Naive thymus-derived CD4-positive, alpha-beta T cell (primary cell): ENCODE measurements at regions not wholly inside any gene's neighbourhood (a gene's known extent, or its start where the extent isn't known, plus 50 kb on each side); places are given as distances from the start of the nearest gene placed in this dataset.

Source experiments
- ATAC-seq: fragments of 150-1000 bp; cut with Tn5 transposase; 2 replicates; pipeline ENCODE4 v1.10.0; 2021; ENCODE audit warnings: mild to moderate bottlenecking, moderate library complexity
- CTCF ChIA-PET: fragments of 350-600 bp; sonication (Branson Sonifier 250); formaldehyde crosslinking; loops from one replicate; lab custom pipeline; 2021; ENCODE audit warnings: antibody characterized with exemption; lab: Charles Lee
- POLR2A ChIA-PET: fragments of 350-600 bp; sonication (Branson Sonifier 250); formaldehyde crosslinking; loops from one replicate; lab custom pipeline; 2021; ENCODE audit warnings: antibody characterized with exemption, inconsistent platforms; lab: Charles Lee
- DNase-seq, 9 donors: peaks; one replicate each; pipeline versions ENCODE4 v3.0.0 to v3.0.0-alpha.2; 2020 to 2022; ENCODE audit warnings: mixed read lengths in 1 of 9
- H3K27ac ChIP-seq: one replicate; pipeline ENCODE4 v1.7.0; 2013; ENCODE audit warnings: mild to moderate bottlenecking, low read depth, low read length, moderate library complexity
- H3K27me3 ChIP-seq, 2 donors: one replicate each; pipeline ENCODE4 v1.7.0; 2013; ENCODE audit warnings: low read length in 2 of 2, mild to moderate bottlenecking in 2 of 2, moderate library complexity in 2 of 2; ENCODE audit not compliant: control insufficient read depth in 2 of 2, insufficient read depth in 2 of 2
- H3K36me3 ChIP-seq, 3 experiments: 1 replicate in 2 of 3; 2 replicates in 1 of 3; pipeline ENCODE4 v1.7.0; 2013; ENCODE audit warnings: low read length in 3 of 3, mild to moderate bottlenecking in 3 of 3, moderate library complexity in 1 of 3; ENCODE audit not compliant: insufficient read depth in 3 of 3, control insufficient read depth in 2 of 3
- H3K4me1 ChIP-seq, 2 donors: one replicate each; pipeline ENCODE4 v1.7.0; 2013; ENCODE audit warnings: low read length in 2 of 2, mild to moderate bottlenecking in 2 of 2, moderate library complexity in 1 of 2; ENCODE audit not compliant: control insufficient read depth in 2 of 2, insufficient read depth in 2 of 2
- H3K4me3 ChIP-seq: 2 replicates; pipeline ENCODE4 v1.7.0; 2013; ENCODE audit warnings: mild to moderate bottlenecking, low read length
- H3K9me3 ChIP-seq, 3 experiments: 1 replicate in 2 of 3; 2 replicates in 1 of 3; pipeline ENCODE4 v1.7.0; 2013; ENCODE audit warnings: low read length in 3 of 3; ENCODE audit not compliant: control insufficient read depth in 2 of 3
- H3K27ac Mint-ChIP-seq, 9 donors: one replicate each; pipeline ENCODE4 v1.8.0; 2020 to 2022; ENCODE audit warnings: mixed read lengths in 9 of 9, mild to moderate bottlenecking in 8 of 9, moderate library complexity in 5 of 9, inconsistent platforms in 2 of 9
- H3K27me3 Mint-ChIP-seq, 5 donors: one replicate each; pipeline ENCODE4 v1.8.0; 2021 to 2022; ENCODE audit warnings: mixed read lengths in 5 of 5, mild to moderate bottlenecking in 1 of 5
- H3K36me3 Mint-ChIP-seq, 5 donors: one replicate each; pipeline ENCODE4 v1.8.0; 2020 to 2022; ENCODE audit warnings: mixed read lengths in 5 of 5, mild to moderate bottlenecking in 3 of 5, inconsistent platforms in 1 of 5
- H3K4me1 Mint-ChIP-seq, 7 donors: one replicate each; pipeline ENCODE4 v1.8.0; 2020 to 2022; ENCODE audit warnings: mixed read lengths in 7 of 7, mild to moderate bottlenecking in 3 of 7, inconsistent platforms in 1 of 7
- H3K4me3 Mint-ChIP-seq, 10 donors: one replicate each; pipeline ENCODE4 v1.8.0; 2020 to 2022; ENCODE audit warnings: mild to moderate bottlenecking in 10 of 10, mixed read lengths in 10 of 10, moderate library complexity in 6 of 10, inconsistent platforms in 2 of 10
- H3K9me3 Mint-ChIP-seq, 11 donors: one replicate each; pipeline ENCODE4 v1.8.0; 2020 to 2022; ENCODE audit warnings: mixed read lengths in 11 of 11, mild to moderate bottlenecking in 4 of 11, inconsistent platforms in 1 of 11, moderate library complexity in 1 of 11
- intact Hi-C, 2 donors: fragments of 100-400 bp; cut with micrococcal nuclease; formaldehyde crosslinking; loops; one replicate each; pipeline ENCODE4 v1.15.1; 2023

- no peak overlapping the region for H3K27ac ChIP-seq
- intact Hi-C loops: loop anchor here (1.0 kb wide), 3 partner anchors 105 to 205 kb away; partner anchors contain the start of gene TRMT112 (in 1 of the 2)
- Mint-ChIP-seq H3K36me3 (no peaks in the 10 kb centered on the region), H3K27ac (peak overlapping the region in 2 of 9 donors; percentile 75 to 76), H3K27me3 (peaks cover 0 to 35% (median 15%) of the 10 kb centered on the region in 5 donors), H3K4me1 (peaks cover 12 to 19% (median 17%) of the 10 kb centered on the region in 7 donors), H3K4me3 (peak overlapping the region; percentile 81 to 93 (median 86)), H3K9me3 (peaks cover 0 to 2% (median 0%) of the 10 kb centered on the region in 11 donors)
- H3K4me1 ChIP-seq: peaks cover 15 to 17% of the 10 kb centered on the region in 2 donors
- POLR2A ChIA-PET: no interaction called here
- no peaks in the 10 kb centered on the region for H3K9me3 ChIP-seq
- DNase-seq (peak; percentile 32 to 80 (median 58)), ATAC-seq (peak; percentile 85)
- CTCF ChIA-PET: interaction anchor here (0.8 to 1.5 kb wide), 9 partner anchors 8 to 203 kb away, joined by 3 to 8 read pairs (median 3); no protein-coding TSS in a partner anchor
- peak overlapping the region; percentile 68 for H3K4me3 ChIP-seq
- peaks cover 0 to 6% of the 10 kb centered on the region in 2 donors for H3K27me3 ChIP-seq
- no peaks in the 10 kb centered on the region for H3K36me3 ChIP-seq
Measured at GRCh38 chr11:64448599-64449380, 89.8 kb downstream of the RPS6KA4 start.

- no peak overlapping the region for H3K27ac ChIP-seq
- peak overlapping the region; percentile 81 to 93 (median 86) for H3K4me3 Mint-ChIP-seq
- ChIA-PET POLR2A (interaction anchor here (0.5 kb wide), 1 partner anchor 40 kb away, joined by 6 read pairs; no protein-coding TSS in a partner anchor), CTCF (interaction anchor here (0.6 to 1.5 kb wide), 10 partner anchors 7 to 202 kb away, joined by 3 to 8 read pairs (median 3); no protein-coding TSS in a partner anchor)
- peaks cover 12 to 19% (median 17%) of the 10 kb centered on the region in 7 donors for H3K4me1 Mint-ChIP-seq
- ATAC-seq (peak; percentile 89), DNase-seq (peak; percentile 43 to 75 (median 65))
- H3K4me1 ChIP-seq: peaks cover 15 to 17% of the 10 kb centered on the region in 2 donors
- H3K9me3 Mint-ChIP-seq: peaks cover 0 to 2% (median 0%) of the 10 kb centered on the region in 11 donors
- H3K9me3 ChIP-seq: no peaks in the 10 kb centered on the region
- peaks cover 0 to 34% (median 11%) of the 10 kb centered on the region in 5 donors for H3K27me3 Mint-ChIP-seq
- H3K27ac Mint-ChIP-seq: no peak overlapping the region
- H3K27me3 ChIP-seq: peaks cover 0 to 6% of the 10 kb centered on the region in 2 donors
- H3K4me3 ChIP-seq: peak overlapping the region; percentile 68
- H3K36me3 ChIP-seq: no peaks in the 10 kb centered on the region
- intact Hi-C loops: loop anchor here (1.0 kb wide), 3 partner anchors 104 to 204 kb away; partner anchors contain the start of gene TRMT112 (in 1 of the 2)
- no peaks in the 10 kb centered on the region for H3K36me3 Mint-ChIP-seq
Measured at GRCh38 chr11:64449381-64450167, 90.6 kb downstream of the RPS6KA4 start.

GRCh38 chr11:64450168-64450560 lies 91.2 kb downstream of the RPS6KA4 start:
- Histone ChIP-seq H3K9me3 (no peaks in the 10 kb centered on the region), H3K27ac (no peak overlapping the region), H3K4me3 (no peak overlapping the region), H3K36me3 (no peaks in the 10 kb centered on the region), H3K27me3 (peaks cover 0 to 6% of the 10 kb centered on the region in 2 donors), H3K4me1 (peaks cover 15 to 17% of the 10 kb centered on the region in 2 donors)
- Mint-ChIP-seq H3K27me3 (peaks cover 0 to 34% (median 9%) of the 10 kb centered on the region in 5 donors), H3K4me1 (peaks cover 12 to 19% (median 17%) of the 10 kb centered on the region in 7 donors), H3K9me3 (no peaks in the 10 kb centered on the region), H3K36me3 (no peaks in the 10 kb centered on the region), H3K4me3 (peak overlapping the region in 1 of 10 donors; percentile 93), H3K27ac (no peak overlapping the region)
- ATAC-seq (no peak), DNase-seq (no peak)
- intact Hi-C loops: no loop called here
- CTCF ChIA-PET: interaction anchor here (0.6 to 1.5 kb wide), 5 partner anchors 19 to 202 kb away, joined by 3 to 7 read pairs (median 3); no protein-coding TSS in a partner anchor
- POLR2A ChIA-PET: no interaction called here

- H3K4me3 ChIP-seq: no peak overlapping the region
- H3K4me1 ChIP-seq: peaks cover 15 to 17% of the 10 kb centered on the region in 2 donors
- ChIA-PET CTCF (no interaction called here), POLR2A (no interaction called here)
- Mint-ChIP-seq H3K27me3 (peaks cover 0 to 32% (median 7%) of the 10 kb centered on the region in 5 donors), H3K27ac (no peak overlapping the region), H3K9me3 (peaks cover 0 to 2% (median 0%) of the 10 kb centered on the region in 11 donors), H3K4me1 (peaks cover 11 to 19% (median 17%) of the 10 kb centered on the region in 7 donors), H3K36me3 (no peaks in the 10 kb centered on the region), H3K4me3 (no peak overlapping the region)
- no peaks in the 10 kb centered on the region for H3K9me3 ChIP-seq
- H3K27me3 ChIP-seq: peaks cover 0 to 6% of the 10 kb centered on the region in 2 donors
- H3K36me3 ChIP-seq: no peaks in the 10 kb centered on the region
- ATAC-seq (no peak), DNase-seq (no peak)
- intact Hi-C loops: no loop called here
- H3K27ac ChIP-seq: no peak overlapping the region
Measured at GRCh38 chr11:64451856-64452255, 92.9 kb downstream of the RPS6KA4 start.

- Mint-ChIP-seq H3K4me3 (no peak overlapping the region), H3K36me3 (no peaks in the 10 kb centered on the region), H3K9me3 (peaks cover 0 to 2% (median 0%) of the 10 kb centered on the region in 11 donors)
Measured at GRCh38 chr11:64453466-64453865, 94.5 kb downstream of the RPS6KA4 start.

More at GRCh38 chr11:64453466-64453865, 94.5 kb downstream of the RPS6KA4 start:
- Histone ChIP-seq H3K4me1 (peaks cover 10 to 12% of the 10 kb centered on the region in 2 donors), H3K27me3 (peaks cover 0 to 2% of the 10 kb centered on the region in 2 donors), H3K4me3 (no peak overlapping the region), H3K9me3 (no peaks in the 10 kb centered on the region), H3K36me3 (no peaks in the 10 kb centered on the region), H3K27ac (no peak overlapping the region)
- ATAC-seq (no peak), DNase-seq (no peak)
- H3K4me1 Mint-ChIP-seq: peaks cover 10 to 14% (median 12%) of the 10 kb centered on the region in 7 donors
- intact Hi-C loops: no loop called here
- POLR2A ChIA-PET: no interaction called here
- CTCF ChIA-PET: no interaction called here
- H3K27ac Mint-ChIP-seq: no peak overlapping the region
- H3K27me3 Mint-ChIP-seq: peaks cover 0 to 17% (median 3%) of the 10 kb centered on the region in 5 donors
